SK-N-DZ (cell line): ENCODE measurements at regions not wholly inside any gene's neighbourhood (a gene's known extent, or its start where the extent isn't known, plus 50 kb on each side); places are given as distances from the start of the nearest gene placed in this dataset.

ENCODE experiments used
- small RNA-seq, 2 experiments: library from RNA; depleted of rRNA; stranded (forward); fragments of <200 nt; gene quantifications; one replicate each; pipeline ENCODE3, GENCODE V24; 2014

Small RNAs in the stretch of these regions (small RNA-seq; reads per million reads assigned to genes)
- 0 reads per million in 2 experiments for gene SUMO2P2
